ENCODE measurements at regions not wholly inside any gene's neighbourhood (a gene's known extent, or its start where the extent isn't known, plus 50 kb on each side); places are given as distances from the start of the nearest gene placed in this dataset.
"Not testable (repeated sequence)": the region's sequence is repeated elsewhere in the genome, so short reads cannot be mapped to it uniquely, and the experiment has no call there.

DNA sequence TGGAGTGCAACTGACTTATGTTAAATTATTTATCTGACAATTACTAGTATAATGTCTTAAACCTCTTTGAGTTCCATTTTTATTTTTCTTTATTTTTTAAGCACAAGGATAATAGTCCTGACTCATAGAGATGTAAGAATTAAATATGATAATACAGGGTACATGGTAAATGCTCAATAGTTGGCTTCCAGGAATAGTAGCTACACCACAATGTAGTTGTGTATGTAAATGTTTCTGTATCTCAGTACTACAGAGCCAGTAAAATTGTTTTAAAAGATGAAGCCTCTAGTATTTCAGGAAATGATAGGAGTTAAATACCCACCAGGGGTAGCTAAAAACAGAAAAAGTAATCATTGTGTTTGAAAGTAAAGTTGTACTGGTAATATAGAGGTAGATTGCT lies 487.4 kb upstream of the IRAK1BP1 start:
- Histone ChIP-seq H3K4me3 (ENCODE audit: low read length) (no peak overlapping the region), H4K20me1 (ENCODE audit: control insufficient read depth, insufficient read depth, low read depth, low read length) (no peaks in the 10 kb centered on the region), H3K9me2 (replicated peaks; ENCODE audit: control insufficient read depth, low read length) (no peaks in the 10 kb centered on the region), H3K36me3 (ENCODE audit: control insufficient read depth, low read length) (no peaks in the 10 kb centered on the region), H3K4me1 (ENCODE audit: control insufficient read depth, low read length) (no peaks in the 10 kb centered on the region), H3F3A (ENCODE audit: control insufficient read depth, insufficient read depth) (no peaks in the 10 kb centered on the region), H3K9me3 (ENCODE audit: control insufficient read depth, insufficient read depth, low read length) (no peaks in the 10 kb centered on the region), H3K79me2 (ENCODE audit: control insufficient read depth, low read length) (no peaks in the 10 kb centered on the region), H3K27ac (ENCODE audit: low read depth, low read length) (no peak overlapping the region), H3K4me2 (ENCODE audit: low read length) (no peak overlapping the region), H3K27me3 (ENCODE audit: control insufficient read depth, low read length) (no peaks in the 10 kb centered on the region)
- TF ChIP-seq, protein P1, sequence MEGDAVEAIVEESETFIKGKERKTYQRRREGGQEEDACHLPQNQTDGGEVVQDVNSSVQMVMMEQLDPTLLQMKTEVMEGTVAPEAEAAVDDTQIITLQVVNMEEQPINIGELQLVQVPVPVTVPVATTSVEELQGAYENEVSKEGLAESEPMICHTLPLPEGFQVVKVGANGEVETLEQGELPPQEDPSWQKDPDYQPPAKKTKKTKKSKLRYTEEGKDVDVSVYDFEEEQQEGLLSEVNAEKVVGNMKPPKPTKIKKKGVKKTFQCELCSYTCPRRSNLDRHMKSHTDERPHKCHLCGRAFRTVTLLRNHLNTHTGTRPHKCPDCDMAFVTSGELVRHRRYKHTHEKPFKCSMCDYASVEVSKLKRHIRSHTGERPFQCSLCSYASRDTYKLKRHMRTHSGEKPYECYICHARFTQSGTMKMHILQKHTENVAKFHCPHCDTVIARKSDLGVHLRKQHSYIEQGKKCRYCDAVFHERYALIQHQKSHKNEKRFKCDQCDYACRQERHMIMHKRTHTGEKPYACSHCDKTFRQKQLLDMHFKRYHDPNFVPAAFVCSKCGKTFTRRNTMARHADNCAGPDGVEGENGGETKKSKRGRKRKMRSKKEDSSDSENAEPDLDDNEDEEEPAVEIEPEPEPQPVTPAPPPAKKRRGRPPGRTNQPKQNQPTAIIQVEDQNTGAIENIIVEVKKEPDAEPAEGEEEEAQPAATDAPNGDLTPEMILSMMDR (IDR thresholded peaks at IDR 0.05; ENCODE audit: low read depth, low read length, poor library complexity, severe bottlenecking): no peak
- no peak for TF ChIP-seq EZH2phosphoT487 (IDR thresholded peaks at IDR 0.05; ENCODE audit: borderline replicate concordance, low read length)

DNA sequence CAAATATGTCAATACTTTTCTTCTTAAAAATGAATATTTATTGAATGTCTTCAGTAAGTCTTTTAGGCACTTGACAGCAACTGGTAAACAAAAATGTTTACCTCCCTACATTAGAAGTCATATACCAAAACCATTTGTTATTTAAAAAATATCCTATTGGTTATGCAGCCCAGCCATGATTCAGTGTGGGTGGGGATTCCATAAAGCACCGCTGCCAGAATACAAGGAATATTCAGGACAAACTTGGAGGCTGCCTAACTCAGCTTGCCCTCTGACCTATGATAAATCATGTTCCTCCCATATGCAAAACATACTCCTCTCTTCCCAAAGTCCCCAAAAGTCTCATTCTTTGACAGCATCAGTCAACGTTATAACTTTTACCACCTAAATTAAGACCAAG lies 486.8 kb upstream of the IRAK1BP1 start:
- no peak overlapping the region for H3K27ac ChIP-seq (ENCODE audit: low read depth, low read length)
- no peaks in the 10 kb centered on the region for H3K9me2 ChIP-seq (replicated peaks; ENCODE audit: control insufficient read depth, low read length)
- H3K4me1 ChIP-seq (ENCODE audit: control insufficient read depth, low read length): no peaks in the 10 kb centered on the region
- H3K79me2 ChIP-seq (ENCODE audit: control insufficient read depth, low read length): no peaks in the 10 kb centered on the region
- H3K4me2 ChIP-seq (ENCODE audit: low read length): no peak overlapping the region
- no peaks in the 10 kb centered on the region for H4K20me1 ChIP-seq (ENCODE audit: control insufficient read depth, insufficient read depth, low read depth, low read length)
- H3K27me3 ChIP-seq (ENCODE audit: control insufficient read depth, low read length): no peaks in the 10 kb centered on the region
- TF ChIP-seq, protein P1 (IDR thresholded peaks at IDR 0.05; ENCODE audit: low read depth, low read length, poor library complexity, severe bottlenecking): no peak
- TF ChIP-seq EZH2phosphoT487 (IDR thresholded peaks at IDR 0.05; ENCODE audit: borderline replicate concordance, low read length): no peak
- H3K36me3 ChIP-seq (ENCODE audit: control insufficient read depth, low read length): no peaks in the 10 kb centered on the region
- no peaks in the 10 kb centered on the region for H3F3A ChIP-seq (ENCODE audit: control insufficient read depth, insufficient read depth)
- no peaks in the 10 kb centered on the region for H3K9me3 ChIP-seq (ENCODE audit: control insufficient read depth, insufficient read depth, low read length)
- H3K4me3 ChIP-seq (ENCODE audit: low read length): no peak overlapping the region

DNA sequence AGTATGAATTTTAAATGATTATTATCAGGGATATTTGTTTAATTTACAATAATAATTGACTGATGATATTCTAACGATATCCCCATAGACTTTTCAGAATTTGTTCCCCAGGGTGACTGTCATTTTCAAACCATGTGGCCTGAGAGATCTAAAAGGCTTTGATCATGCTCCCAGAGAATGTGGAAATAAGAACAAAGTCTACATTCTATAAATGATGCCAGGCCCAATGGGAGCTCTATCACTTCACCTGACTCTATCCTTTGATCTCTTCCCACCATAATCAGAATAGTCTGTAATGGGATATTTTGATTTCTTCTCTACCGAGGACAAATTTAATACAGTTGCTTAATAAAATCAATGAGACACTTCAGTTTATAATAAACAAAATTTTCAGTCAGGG lies 483.4 kb upstream of the IRAK1BP1 start:
- Histone ChIP-seq H3K36me3 (ENCODE audit: control insufficient read depth, low read length) (no peaks in the 10 kb centered on the region), H3K9me2 (replicated peaks; ENCODE audit: control insufficient read depth, low read length) (no peaks in the 10 kb centered on the region), H3K79me2 (ENCODE audit: control insufficient read depth, low read length) (no peaks in the 10 kb centered on the region), H3K27me3 (ENCODE audit: control insufficient read depth, low read length) (no peaks in the 10 kb centered on the region), H3F3A (ENCODE audit: control insufficient read depth, insufficient read depth) (no peaks in the 10 kb centered on the region), H3K27ac (ENCODE audit: low read depth, low read length) (no peak overlapping the region), H3K4me1 (ENCODE audit: control insufficient read depth, low read length) (no peaks in the 10 kb centered on the region), H3K4me3 (ENCODE audit: low read length) (no peak overlapping the region), H3K9me3 (ENCODE audit: control insufficient read depth, insufficient read depth, low read length) (no peaks in the 10 kb centered on the region; the same call in 1 of the 2 replicates), H3K4me2 (ENCODE audit: low read length) (no peak overlapping the region), H4K20me1 (ENCODE audit: control insufficient read depth, insufficient read depth, low read depth, low read length) (no peaks in the 10 kb centered on the region)
- TF ChIP-seq EZH2phosphoT487 (IDR thresholded peaks at IDR 0.05; ENCODE audit: borderline replicate concordance, low read length): no peak
- TF ChIP-seq, protein P1 (IDR thresholded peaks at IDR 0.05; ENCODE audit: low read depth, low read length, poor library complexity, severe bottlenecking): no peak

DNA sequence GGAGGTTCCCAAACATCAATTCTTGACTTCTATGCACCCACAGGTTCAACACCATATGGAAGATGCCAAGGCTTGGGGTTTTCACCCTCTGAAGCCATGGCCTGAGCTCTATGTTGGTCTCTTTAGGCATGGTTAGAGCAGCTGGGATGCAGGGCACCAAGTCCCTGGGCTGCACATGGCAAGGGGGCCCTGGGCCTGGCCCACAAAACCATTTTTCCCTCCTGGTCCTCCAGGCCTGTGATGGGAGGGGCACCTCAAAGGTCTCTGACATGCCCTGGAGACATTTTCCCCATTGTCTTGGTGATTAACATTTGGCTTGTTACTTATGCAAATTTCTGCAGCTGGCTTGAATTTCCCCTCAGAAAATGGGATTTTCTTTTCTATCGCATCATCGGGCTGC lies 480.5 kb upstream of the IRAK1BP1 start:
- not testable (repeated sequence) for H3K9me3 ChIP-seq (ENCODE audit: control insufficient read depth, insufficient read depth, low read length); H3K4me3 ChIP-seq (ENCODE audit: low read length); H3K36me3 ChIP-seq (ENCODE audit: control insufficient read depth, low read length); H3K9me2 ChIP-seq (replicated peaks; ENCODE audit: control insufficient read depth, low read length); H3K4me2 ChIP-seq (ENCODE audit: low read length); H3K4me1 ChIP-seq (ENCODE audit: control insufficient read depth, low read length); H3K79me2 ChIP-seq (ENCODE audit: control insufficient read depth, low read length); H3K27ac ChIP-seq (ENCODE audit: low read depth, low read length); H3K27me3 ChIP-seq (ENCODE audit: control insufficient read depth, low read length); H4K20me1 ChIP-seq (ENCODE audit: control insufficient read depth, insufficient read depth, low read depth, low read length); H3F3A ChIP-seq (ENCODE audit: control insufficient read depth, insufficient read depth)

Measured in DOHH2 (cell line).